ENCODE measurements at regions not wholly inside any gene's neighbourhood (a gene's known extent, or its start where the extent isn't known, plus 50 kb on each side); places are given as distances from the start of the nearest gene placed in this dataset.
"Not testable (repeated sequence)": the region's sequence is repeated elsewhere in the genome, so short reads cannot be mapped to it uniquely, and the experiment has no call there.

- no peak for DNase-seq (ENCODE audit: low read depth, low spot score)
Measured at GRCh38 chr20:40890635-40891034, 138.0 kb upstream of the TOP1 start.

- DNase-seq (ENCODE audit: low read depth, low spot score): no peak
Measured at GRCh38 chr20:40891351-40891750, 137.3 kb upstream of the TOP1 start.

DNA sequence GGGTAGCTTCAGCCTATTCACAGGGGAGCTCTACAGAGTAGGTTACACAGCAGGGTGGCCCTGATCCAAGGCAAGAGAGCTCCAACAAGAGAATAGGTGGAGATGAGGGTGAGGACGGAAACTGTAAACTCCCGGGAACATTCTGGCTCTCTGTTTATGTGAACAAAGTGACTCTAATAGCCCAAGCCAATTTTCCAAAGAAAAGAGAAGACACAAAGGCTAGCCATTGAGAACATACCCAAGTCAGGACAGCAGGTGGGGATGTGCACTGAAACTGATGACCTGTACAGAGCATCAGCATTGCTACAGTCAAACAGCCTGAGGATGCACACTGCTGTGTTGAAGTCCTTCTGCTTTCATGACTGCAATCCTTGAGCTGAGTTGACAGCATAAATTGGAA, 136.0 kb upstream of the TOP1 start:
- DNase-seq (ENCODE audit: low read depth, low spot score): no peak

DNA sequence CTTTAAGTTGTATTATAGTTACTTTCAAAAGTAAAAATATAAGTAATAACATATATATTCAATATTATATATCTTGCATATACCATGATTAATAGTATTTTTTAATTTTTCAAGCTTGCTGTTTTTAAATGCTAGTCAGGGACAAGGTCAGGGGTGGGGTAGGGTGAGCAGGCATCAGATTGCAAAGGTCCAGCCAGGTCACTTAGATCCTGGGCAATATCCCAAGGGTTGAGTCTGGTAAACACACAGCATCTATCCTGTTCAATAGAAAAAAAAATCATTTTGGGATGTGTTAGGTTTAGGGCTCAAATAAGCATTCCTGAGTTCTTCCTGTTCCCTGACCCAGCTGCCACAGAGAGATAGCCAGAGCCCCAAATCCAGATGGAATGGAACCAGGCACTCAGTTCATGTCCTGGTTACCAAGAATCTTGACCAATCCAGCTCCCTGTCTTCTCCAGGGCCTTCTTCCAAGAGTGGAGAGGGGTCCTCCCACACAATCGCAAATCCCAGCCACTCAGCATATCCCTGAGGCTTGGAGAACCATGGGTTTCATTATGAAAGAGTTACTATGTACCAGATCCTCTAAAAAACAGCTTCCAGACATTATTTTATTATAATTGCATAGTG, 134.9 kb upstream of the TOP1 start:
- no peak for DNase-seq (ENCODE audit: low read depth, low spot score)

GRCh38 chr20:40894237-40894630, 134.4 kb upstream of the TOP1 start:
- DNase-seq (ENCODE audit: low read depth, low spot score): no peak

DNA sequence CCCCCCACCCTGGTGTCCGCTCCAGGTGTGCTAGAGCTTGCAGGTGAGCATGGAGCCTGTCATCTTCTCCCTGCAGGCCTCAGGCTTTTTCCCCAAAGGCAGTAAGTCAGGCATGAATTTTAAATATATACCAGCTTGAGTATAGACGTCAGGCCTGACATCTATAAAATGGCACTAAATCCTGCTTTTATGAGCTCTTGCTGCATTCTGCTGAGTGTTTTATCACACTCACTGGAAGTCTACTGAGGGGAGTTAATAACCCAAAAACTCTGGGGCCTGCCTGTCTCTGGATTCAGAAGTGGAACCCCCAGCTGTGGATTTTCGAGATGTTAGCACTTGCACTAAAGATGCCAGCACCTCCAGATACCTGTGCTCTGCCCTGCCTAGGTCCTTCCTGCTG, 133.4 kb upstream of the TOP1 start:
- no peak for DNase-seq (ENCODE audit: low read depth, low spot score)

GRCh38 chr20:40896814-40897700, 131.6 kb upstream of the TOP1 start:
- no peak for DNase-seq (ENCODE audit: low read depth, low spot score)

DNA sequence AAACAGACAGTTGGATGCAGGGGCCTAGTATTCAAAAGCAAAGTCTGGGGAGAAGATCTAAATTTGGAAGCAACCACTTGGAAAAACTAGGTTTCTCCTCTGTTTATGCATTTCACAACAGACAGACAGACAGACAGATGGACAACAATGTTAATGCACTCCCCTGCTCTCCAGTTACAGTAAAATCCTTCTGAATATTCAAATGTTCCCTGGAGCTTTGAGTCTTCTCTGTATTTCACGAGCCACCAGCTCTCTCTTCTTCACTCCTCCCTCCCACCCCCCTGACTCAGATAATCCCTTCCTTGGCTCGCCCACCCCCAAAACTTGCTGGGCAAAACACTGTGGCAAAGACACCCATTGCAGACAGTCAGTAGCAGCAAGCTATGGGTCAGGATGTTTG, 129.3 kb upstream of the TOP1 start:
- DNase-seq (ENCODE audit: low read depth, low spot score): no peak

- DNase-seq (ENCODE audit: low read depth, low spot score): no peak
Measured at GRCh38 chr20:40900666-40901215, 127.9 kb upstream of the TOP1 start.

DNA sequence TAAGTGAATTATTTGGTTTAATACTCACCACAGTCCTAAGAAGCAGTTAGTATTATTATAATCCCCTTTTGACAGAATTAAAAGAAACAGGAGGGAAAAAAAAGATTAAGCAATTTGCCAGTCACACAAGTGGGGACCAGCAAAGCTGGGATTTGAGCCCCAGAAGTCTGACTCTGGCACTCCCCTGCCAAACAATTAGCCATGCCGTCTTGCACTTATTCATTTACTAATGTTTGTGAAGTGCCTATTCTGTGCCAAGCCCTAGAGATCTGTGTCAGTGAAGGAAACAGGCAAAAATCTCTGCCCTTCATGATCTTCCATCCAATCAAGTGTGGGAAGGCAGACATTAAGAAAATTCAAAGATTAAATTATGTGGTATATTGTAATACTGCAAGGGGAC, 126.0 kb upstream of the TOP1 start:
- DNase-seq (ENCODE audit: low read depth, low spot score): no peak

GRCh38 chr20:40908309-40908708, 120.3 kb upstream of the TOP1 start:
- DNase-seq (ENCODE audit: low read depth, low spot score): no peak

GRCh38 chr20:40909489-40909888, 119.1 kb upstream of the TOP1 start:
- DNase-seq (ENCODE audit: low read depth, low spot score): not testable (repeated sequence)

GRCh38 chr20:40910436-40910835, 118.2 kb upstream of the TOP1 start:
- not testable (repeated sequence) for DNase-seq (ENCODE audit: low read depth, low spot score)

DNA sequence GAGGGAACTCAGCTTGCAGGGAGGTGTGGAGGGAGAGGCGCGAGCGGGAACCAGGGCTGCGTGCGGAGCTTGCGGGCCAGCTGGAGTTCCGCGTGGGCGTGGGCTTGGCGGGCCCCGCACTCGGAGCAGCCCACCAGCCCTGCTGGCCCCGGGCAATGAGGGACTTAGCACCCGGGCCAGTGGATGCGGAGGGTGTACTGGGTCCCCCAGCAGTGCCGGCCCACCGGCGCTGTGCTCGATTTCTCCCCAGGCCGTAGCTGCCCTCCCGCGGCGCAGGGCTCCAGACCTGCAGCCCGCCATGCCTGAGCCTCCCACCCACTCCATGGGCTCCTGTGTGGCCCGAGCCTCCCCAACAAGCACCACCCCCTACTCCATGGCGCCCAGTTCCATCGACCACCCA, 117.5 kb upstream of the TOP1 start:
- DNase-seq (ENCODE audit: low read depth, low spot score): not testable (repeated sequence)

- DNase-seq (ENCODE audit: low read depth, low spot score): no peak
Measured at GRCh38 chr20:40913224-40914185, 115.1 kb upstream of the TOP1 start.

- DNase-seq (ENCODE audit: low read depth, low spot score): no peak
Measured at GRCh38 chr20:40915756-40916155, 112.9 kb upstream of the TOP1 start.

GRCh38 chr20:40916276-40916675, 112.3 kb upstream of the TOP1 start:
- DNase-seq (ENCODE audit: low read depth, low spot score): no peak

DNA sequence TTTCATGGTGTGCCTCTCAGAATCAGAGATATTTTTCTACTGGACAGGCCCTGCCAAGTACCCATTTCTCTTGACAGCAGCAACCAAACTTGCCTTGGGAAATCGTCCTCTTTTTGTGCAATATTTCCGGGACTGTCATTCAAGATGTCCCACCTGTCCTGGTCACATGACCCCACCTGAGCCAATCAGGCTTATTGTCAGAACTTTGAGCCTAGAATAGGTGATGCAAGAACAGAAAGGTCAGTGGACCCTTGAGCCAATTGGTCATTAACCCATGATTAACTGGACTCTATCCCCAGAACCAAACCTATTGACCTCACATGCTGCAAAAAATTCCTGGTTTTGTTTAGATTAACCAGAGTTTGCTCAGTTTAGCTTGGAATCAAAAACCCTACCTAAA, 108.3 kb upstream of the TOP1 start:
- DNase-seq (ENCODE audit: low read depth, low spot score): no peak

DNA sequence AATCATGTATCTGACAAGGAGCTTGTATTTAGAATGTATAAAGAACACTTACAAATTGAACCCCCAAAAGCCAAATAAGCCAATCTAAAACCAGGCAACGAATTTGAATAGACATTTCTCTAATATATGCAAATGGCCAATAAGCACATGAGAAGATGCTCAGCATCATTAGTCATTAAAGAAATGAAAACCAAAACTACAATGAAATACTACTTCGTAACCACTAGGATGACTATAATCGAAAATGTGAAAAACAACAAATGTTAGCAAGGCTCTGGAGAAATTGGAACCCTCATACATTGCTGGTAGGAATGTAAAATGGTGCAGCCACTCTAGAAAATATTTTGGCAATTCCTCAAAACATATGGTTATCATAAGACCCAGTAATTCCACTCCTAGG, 105.8 kb upstream of the TOP1 start:
- no peak for DNase-seq (ENCODE audit: low read depth, low spot score)

- DNase-seq (ENCODE audit: low read depth, low spot score): no peak
Measured at GRCh38 chr20:40925829-40926510, 102.7 kb upstream of the TOP1 start.

GRCh38 chr20:40926928-40927327, 101.7 kb upstream of the TOP1 start:
- no peak for DNase-seq (ENCODE audit: low read depth, low spot score)
